Prostate gland (tissue), 2 donors: ENCODE measurements at regions not wholly inside any gene's neighbourhood (a gene's known extent, or its start where the extent isn't known, plus 50 kb on each side); places are given as distances from the start of the nearest gene placed in this dataset.

Source experiments
- POLR2A ChIP-seq: fragments of 450-650 bp; IDR thresholded peaks from one replicate; pipeline ENCODE4 v1.6.1; 2016; ENCODE audit warnings: antibody characterized with exemption, mild to moderate bottlenecking
- POLR2AphosphoS5 ChIP-seq: sonication (generic); formaldehyde crosslinking; IDR thresholded peaks from one replicate; pipeline ENCODE4 v1.6.1; 2017; ENCODE audit warnings: antibody characterized with exemption
- TF ChIP-seq, protein P1 (sequence below), 4 experiments: fragments of 200-600 bp in 2 of 4; fragments of 450-650 bp in 2 of 4; sonication (generic) in 2 of 4; IDR thresholded peaks; 1 replicate in 3 of 4; 2 replicates in 1 of 4; pipeline ENCODE4 v1.5.1; 2016 to 2019; ENCODE audit warnings: antibody characterized with exemption in 4 of 4, mild to moderate bottlenecking in 2 of 4, moderate library complexity in 2 of 4

DNA sequence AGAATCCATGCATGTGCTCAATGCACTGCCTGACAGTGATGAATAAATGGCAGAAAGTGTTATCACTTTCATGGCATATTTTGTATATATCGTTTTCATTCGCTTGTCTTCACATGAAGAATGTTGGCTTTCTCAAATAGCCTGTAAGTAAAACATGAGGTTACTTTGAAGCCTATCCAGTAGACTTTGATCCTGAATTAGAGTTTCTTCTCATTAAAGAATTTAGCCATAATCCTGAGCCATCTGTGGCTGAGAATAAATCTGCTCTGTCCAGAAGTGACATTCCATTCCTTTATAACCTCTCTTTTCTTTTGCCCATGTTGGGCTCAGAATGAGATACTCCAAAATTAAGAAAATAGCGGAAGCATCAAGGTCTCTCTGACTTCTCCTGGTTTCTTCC is 1071.7 kb upstream of the TENM4 start:
- TF ChIP-seq, protein P1, sequence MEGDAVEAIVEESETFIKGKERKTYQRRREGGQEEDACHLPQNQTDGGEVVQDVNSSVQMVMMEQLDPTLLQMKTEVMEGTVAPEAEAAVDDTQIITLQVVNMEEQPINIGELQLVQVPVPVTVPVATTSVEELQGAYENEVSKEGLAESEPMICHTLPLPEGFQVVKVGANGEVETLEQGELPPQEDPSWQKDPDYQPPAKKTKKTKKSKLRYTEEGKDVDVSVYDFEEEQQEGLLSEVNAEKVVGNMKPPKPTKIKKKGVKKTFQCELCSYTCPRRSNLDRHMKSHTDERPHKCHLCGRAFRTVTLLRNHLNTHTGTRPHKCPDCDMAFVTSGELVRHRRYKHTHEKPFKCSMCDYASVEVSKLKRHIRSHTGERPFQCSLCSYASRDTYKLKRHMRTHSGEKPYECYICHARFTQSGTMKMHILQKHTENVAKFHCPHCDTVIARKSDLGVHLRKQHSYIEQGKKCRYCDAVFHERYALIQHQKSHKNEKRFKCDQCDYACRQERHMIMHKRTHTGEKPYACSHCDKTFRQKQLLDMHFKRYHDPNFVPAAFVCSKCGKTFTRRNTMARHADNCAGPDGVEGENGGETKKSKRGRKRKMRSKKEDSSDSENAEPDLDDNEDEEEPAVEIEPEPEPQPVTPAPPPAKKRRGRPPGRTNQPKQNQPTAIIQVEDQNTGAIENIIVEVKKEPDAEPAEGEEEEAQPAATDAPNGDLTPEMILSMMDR (IDR thresholded peaks at IDR 0.05) = no peak
- TF ChIP-seq POLR2A (no peak), POLR2AphosphoS5 (no peak)
